ENCODE measurements at regions not wholly inside any gene's neighbourhood (a gene's known extent, or its start where the extent isn't known, plus 50 kb on each side); places are given as distances from the start of the nearest gene placed in this dataset.

DNA sequence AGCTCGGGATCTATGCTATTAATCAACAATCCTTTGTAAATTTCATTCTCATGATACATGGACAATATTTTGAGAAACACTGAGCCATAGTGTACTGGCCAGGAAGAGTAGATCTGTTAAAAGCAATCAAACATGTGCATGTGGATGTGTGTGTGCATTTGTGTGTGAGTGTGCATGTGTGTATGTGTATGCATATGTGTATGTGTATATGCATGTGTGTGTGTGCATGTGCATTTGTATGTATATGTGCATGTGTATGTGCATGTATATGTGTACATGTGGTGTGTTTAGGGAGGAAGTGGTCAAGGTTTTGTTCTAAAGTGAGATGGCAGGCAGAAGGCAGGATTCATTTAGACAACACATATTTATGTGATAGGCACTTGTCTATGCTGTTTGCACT, 623.8 kb downstream of the ADCYAP1 start:
- no peaks in the 10 kb centered on the region for H3K36me3 Mint-ChIP-seq (ENCODE audit: low read depth)
- H3K4me1 Mint-ChIP-seq, result no peaks in the 10 kb centered on the region
- no peaks in the 10 kb centered on the region for H3K27me3 Mint-ChIP-seq (ENCODE audit: low read depth)
- H3K9me3 Mint-ChIP-seq, result no peaks in the 10 kb centered on the region
- no peak overlapping the region for H3K4me3 Mint-ChIP-seq
- no peak overlapping the region for H3K27ac Mint-ChIP-seq
- TF ChIP-seq, protein P1, sequence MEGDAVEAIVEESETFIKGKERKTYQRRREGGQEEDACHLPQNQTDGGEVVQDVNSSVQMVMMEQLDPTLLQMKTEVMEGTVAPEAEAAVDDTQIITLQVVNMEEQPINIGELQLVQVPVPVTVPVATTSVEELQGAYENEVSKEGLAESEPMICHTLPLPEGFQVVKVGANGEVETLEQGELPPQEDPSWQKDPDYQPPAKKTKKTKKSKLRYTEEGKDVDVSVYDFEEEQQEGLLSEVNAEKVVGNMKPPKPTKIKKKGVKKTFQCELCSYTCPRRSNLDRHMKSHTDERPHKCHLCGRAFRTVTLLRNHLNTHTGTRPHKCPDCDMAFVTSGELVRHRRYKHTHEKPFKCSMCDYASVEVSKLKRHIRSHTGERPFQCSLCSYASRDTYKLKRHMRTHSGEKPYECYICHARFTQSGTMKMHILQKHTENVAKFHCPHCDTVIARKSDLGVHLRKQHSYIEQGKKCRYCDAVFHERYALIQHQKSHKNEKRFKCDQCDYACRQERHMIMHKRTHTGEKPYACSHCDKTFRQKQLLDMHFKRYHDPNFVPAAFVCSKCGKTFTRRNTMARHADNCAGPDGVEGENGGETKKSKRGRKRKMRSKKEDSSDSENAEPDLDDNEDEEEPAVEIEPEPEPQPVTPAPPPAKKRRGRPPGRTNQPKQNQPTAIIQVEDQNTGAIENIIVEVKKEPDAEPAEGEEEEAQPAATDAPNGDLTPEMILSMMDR (IDR thresholded peaks at IDR 0.05; ENCODE audit: unreplicated experiment in 3 of 3), result no peak

DNA sequence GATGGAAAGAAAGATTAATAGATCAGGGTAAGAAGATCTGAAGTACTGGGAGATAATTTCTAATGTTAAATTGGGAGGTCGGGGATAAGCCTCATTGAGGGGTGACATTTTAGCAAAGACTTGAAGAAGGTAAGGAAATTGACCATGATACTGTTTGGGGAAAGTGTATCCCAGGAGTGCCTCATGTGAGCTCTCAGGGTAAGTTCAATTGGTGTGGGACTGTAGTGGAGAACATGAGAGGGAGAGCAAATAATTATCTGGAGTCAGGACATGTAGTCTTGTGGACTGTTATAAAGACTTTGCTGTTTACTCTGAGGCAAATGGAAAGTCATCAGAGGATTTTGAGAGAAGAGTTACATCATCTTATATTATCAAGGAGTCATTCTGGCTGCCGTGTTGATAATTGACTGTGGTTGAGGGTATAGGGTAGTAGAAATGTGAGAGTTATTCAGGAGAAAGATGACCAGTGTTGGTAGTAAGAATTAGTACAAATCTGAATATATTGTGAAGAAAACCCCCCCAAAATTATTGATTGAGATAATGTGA, 624.4 kb downstream of the ADCYAP1 start:
- Mint-ChIP-seq H3K4me1 (no peaks in the 10 kb centered on the region), H3K27ac (no peak overlapping the region), H3K36me3 (ENCODE audit: low read depth) (no peaks in the 10 kb centered on the region), H3K4me3 (no peak overlapping the region), H3K9me3 (no peaks in the 10 kb centered on the region), H3K27me3 (ENCODE audit: low read depth) (no peaks in the 10 kb centered on the region)
- TF ChIP-seq, protein P1 (IDR thresholded peaks at IDR 0.05; ENCODE audit: unreplicated experiment in 3 of 3), result no peak

DNA sequence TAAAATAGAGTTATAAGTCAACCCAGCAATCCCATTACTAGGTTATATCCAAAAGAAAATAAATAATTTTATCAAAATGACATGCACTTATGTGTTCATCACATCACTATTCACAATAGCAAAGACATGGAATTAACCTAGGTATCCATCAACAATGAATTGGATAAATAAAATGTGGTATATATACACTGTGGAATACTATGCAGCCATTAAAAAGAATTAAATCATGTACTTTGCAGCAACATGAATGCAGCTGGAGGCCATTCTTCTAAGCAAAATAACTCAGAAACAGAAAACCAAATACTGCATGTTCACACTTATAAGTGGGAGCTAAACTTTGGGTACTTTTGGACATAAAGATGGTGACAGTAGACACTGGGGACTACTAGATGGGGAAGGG, 626.0 kb downstream of the ADCYAP1 start:
- H3K4me1 Mint-ChIP-seq, result no peaks in the 10 kb centered on the region
- no peak overlapping the region for H3K27ac Mint-ChIP-seq
- TF ChIP-seq, protein P1 (IDR thresholded peaks at IDR 0.05; ENCODE audit: unreplicated experiment in 3 of 3), result no peak
- no peaks in the 10 kb centered on the region for H3K27me3 Mint-ChIP-seq (ENCODE audit: low read depth)
- H3K4me3 Mint-ChIP-seq, result no peak overlapping the region
- no peaks in the 10 kb centered on the region for H3K36me3 Mint-ChIP-seq (ENCODE audit: low read depth)
- H3K9me3 Mint-ChIP-seq, result no peaks in the 10 kb centered on the region

DNA sequence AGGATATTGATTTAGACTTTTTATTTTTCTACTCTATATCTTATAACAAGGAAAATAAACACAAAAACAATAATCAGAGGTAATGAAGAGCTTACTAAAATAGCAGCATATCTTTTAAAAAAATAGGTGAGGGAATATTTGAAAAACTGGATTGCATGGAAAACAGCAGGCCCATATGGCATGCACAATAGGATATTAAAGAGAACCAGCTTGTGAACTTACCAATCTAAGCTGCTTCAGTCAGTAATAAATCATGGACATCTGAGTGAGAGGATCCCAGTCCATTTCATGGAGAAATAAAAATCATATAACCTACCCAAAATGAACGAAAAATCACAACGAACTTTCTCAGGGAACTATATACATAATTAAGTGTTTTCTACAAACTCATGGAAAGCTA, 634.6 kb downstream of the ADCYAP1 start:
- Mint-ChIP-seq H3K36me3 (ENCODE audit: low read depth) (no peaks in the 10 kb centered on the region), H3K4me1 (no peaks in the 10 kb centered on the region), H3K4me3 (no peak overlapping the region), H3K9me3 (peaks cover 4% of the 10 kb centered on the region), H3K27me3 (ENCODE audit: low read depth) (no peaks in the 10 kb centered on the region), H3K27ac (no peak overlapping the region)
- TF ChIP-seq, protein P1 (IDR thresholded peaks at IDR 0.05; ENCODE audit: unreplicated experiment in 3 of 3), result no peak

DNA sequence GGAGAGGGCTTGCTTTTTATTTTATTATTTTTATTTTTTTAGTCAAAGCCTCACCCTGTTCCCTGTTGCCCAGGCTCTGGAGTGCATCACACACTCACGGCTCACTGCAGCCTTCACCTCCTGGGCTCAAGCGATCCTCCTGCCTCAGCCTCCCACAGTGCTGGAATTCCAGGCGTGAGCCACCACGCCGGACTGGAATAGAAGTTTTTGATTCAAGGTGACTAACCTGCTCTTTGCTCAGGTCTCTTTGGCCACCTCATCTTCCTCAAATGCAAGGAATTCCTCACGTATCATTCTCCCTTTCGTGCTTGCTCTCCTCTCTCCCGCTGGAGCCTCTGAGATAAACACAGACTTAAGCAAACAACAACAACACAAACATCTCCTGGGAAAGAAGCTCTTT, 636.8 kb downstream of the ADCYAP1 start:
- H3K4me3 Mint-ChIP-seq, result no peak overlapping the region
- no peaks in the 10 kb centered on the region for H3K4me1 Mint-ChIP-seq
- H3K27me3 Mint-ChIP-seq (ENCODE audit: low read depth), result no peaks in the 10 kb centered on the region
- TF ChIP-seq, protein P1 (IDR thresholded peaks at IDR 0.05; ENCODE audit: unreplicated experiment in 3 of 3), result no peak
- no peak overlapping the region for H3K27ac Mint-ChIP-seq
- H3K9me3 Mint-ChIP-seq, result no peaks in the 10 kb centered on the region
- H3K36me3 Mint-ChIP-seq (ENCODE audit: low read depth), result no peaks in the 10 kb centered on the region

DNA sequence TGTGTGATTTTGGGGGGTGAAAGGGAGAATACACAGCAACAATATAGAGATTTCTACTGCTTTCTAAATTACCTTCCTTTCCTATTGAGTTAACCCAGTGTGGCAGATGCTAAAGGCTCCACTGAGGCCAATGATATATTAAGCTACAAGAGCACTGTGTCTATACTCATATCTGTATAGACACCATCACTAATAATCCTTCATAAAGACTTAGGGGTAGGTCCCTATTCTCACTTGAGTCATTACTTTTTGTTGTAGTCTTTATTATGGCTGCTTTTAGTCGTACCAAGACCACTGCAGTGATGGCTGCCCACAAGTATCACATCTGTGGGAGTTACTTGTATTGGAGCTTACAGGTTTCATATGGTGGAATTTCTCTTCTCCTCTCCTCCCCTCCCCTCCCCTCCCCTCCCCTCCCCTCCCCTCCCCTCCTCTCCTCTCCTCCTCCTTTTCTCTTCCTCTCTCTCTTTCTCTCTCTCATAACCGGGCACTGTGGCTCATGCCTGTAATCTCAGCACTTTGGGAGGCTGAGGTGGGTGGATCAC, 637.6 kb downstream of the ADCYAP1 start:
- no peaks in the 10 kb centered on the region for H3K27me3 Mint-ChIP-seq (ENCODE audit: low read depth)
- H3K27ac Mint-ChIP-seq, result no peak overlapping the region
- H3K4me3 Mint-ChIP-seq, result no peak overlapping the region
- TF ChIP-seq, protein P1 (IDR thresholded peaks at IDR 0.05; ENCODE audit: unreplicated experiment in 3 of 3), result no peak
- H3K4me1 Mint-ChIP-seq, result no peaks in the 10 kb centered on the region
- no peaks in the 10 kb centered on the region for H3K9me3 Mint-ChIP-seq
- H3K36me3 Mint-ChIP-seq (ENCODE audit: low read depth), result no peaks in the 10 kb centered on the region

Measured in nephron (organoid).